Peyer's patch (tissue), 4 donors: ENCODE measurements at regions not wholly inside any gene's neighbourhood (a gene's known extent, or its start where the extent isn't known, plus 50 kb on each side); places are given as distances from the start of the nearest gene placed in this dataset.

ENCODE experiments used
- DNase-seq, 3 donors: peaks; one replicate each; pipeline ENCODE4 v3.0.0-alpha.2; 2017 to 2019
- H3K27ac ChIP-seq, 4 donors: fragments of 200-600 bp; sonication (generic); one replicate each; pipeline ENCODE4 v1.5.1; 2016 to 2019
- H3K27me3 ChIP-seq, 2 donors: fragments of 200-600 bp; sonication (generic); one replicate each; pipeline ENCODE4 v1.5.1; 2019
- H3K36me3 ChIP-seq, 3 donors: fragments of 200-600 bp; sonication (generic); one replicate each; pipeline ENCODE4 v1.5.1; 2016 to 2019
- H3K4me1 ChIP-seq, 4 donors: fragments of 200-600 bp; sonication (generic); one replicate each; pipeline ENCODE4 v1.5.1; 2016 to 2019
- H3K4me3 ChIP-seq, 4 donors: fragments of 200-600 bp; sonication (generic); 1 replicate in 3 of 4; 2 replicates in 1 of 4; pipeline ENCODE4 v1.5.1; 2016 to 2019; ENCODE audit warnings: mild to moderate bottlenecking in 1 of 4
- H3K9me3 ChIP-seq, 4 donors: fragments of 200-600 bp; sonication (generic); one replicate each; pipeline ENCODE4 v1.5.1; 2016 to 2019; ENCODE audit warnings: mild to moderate bottlenecking in 1 of 4
- CTCF ChIP-seq, 6 experiments: fragments of 450-650 bp in 4 of 6; fragments of 200-600 bp in 2 of 6; sonication (generic) in 1 of 6; IDR thresholded peaks; one replicate each; pipeline ENCODE4 v1.5.1; 2017 to 2019; ENCODE audit warnings: antibody characterized with exemption in 6 of 6, mild to moderate bottlenecking in 3 of 6, moderate library complexity in 1 of 6
- POLR2A ChIP-seq, 2 donors: fragments of 450-650 bp; IDR thresholded peaks; one replicate each; pipeline ENCODE4 v1.5.1; 2017; ENCODE audit warnings: antibody characterized with exemption in 2 of 2, mild to moderate bottlenecking in 2 of 2, moderate library complexity in 2 of 2

GRCh38 chr15:25959100-25959499 is 96.0 kb upstream of the ATP10A start:
- no peak for DNase-seq
- TF ChIP-seq CTCF (IDR thresholded peaks at IDR 0.05), result no peak
- no peak for TF ChIP-seq POLR2A (IDR thresholded peaks at IDR 0.05)
- no peak overlapping the region for H3K4me3 ChIP-seq

GRCh38 chr15:25955628-25956027 is 92.5 kb upstream of the ATP10A start:
- no peak for TF ChIP-seq CTCF (IDR thresholded peaks at IDR 0.05)
- TF ChIP-seq POLR2A (IDR thresholded peaks at IDR 0.05), result no peak
- Histone ChIP-seq H3K9me3 (no peaks in the 10 kb centered on the region), H3K4me3 (no peak overlapping the region), H3K27me3 (no peaks in the 10 kb centered on the region), H3K27ac (no peak overlapping the region), H3K36me3 (no peaks in the 10 kb centered on the region), H3K4me1 (no peaks in the 10 kb centered on the region)
- DNase-seq, result no peak

More at GRCh38 chr15:25959100-25959499, 96.0 kb upstream of the ATP10A start:
- Histone ChIP-seq H3K9me3 (peaks cover 0 to 5% (median 0%) of the 10 kb centered on the region in 4 donors), H3K27me3 (no peaks in the 10 kb centered on the region), H3K36me3 (no peaks in the 10 kb centered on the region), H3K4me1 (no peaks in the 10 kb centered on the region), H3K27ac (no peak overlapping the region)

- no peak for DNase-seq
- Histone ChIP-seq H3K27ac (no peak overlapping the region), H3K36me3 (no peaks in the 10 kb centered on the region), H3K9me3 (no peaks in the 10 kb centered on the region), H3K27me3 (no peaks in the 10 kb centered on the region), H3K4me1 (no peaks in the 10 kb centered on the region), H3K4me3 (no peak overlapping the region)
- no peak for TF ChIP-seq POLR2A (IDR thresholded peaks at IDR 0.05)
- TF ChIP-seq CTCF (IDR thresholded peaks at IDR 0.05), result no peak
Observed at GRCh38 chr15:25954398-25954797, 91.3 kb upstream of the ATP10A start.

- H3K27me3 ChIP-seq, result no peaks in the 10 kb centered on the region
- no peak for DNase-seq
- no peak overlapping the region for H3K27ac ChIP-seq
- peaks cover 0 to 2% (median 0%) of the 10 kb centered on the region in 4 donors for H3K4me1 ChIP-seq
- no peaks in the 10 kb centered on the region for H3K36me3 ChIP-seq
- H3K9me3 ChIP-seq, result no peaks in the 10 kb centered on the region
- H3K4me3 ChIP-seq, result no peak overlapping the region
- no peak for TF ChIP-seq POLR2A (IDR thresholded peaks at IDR 0.05)
- TF ChIP-seq CTCF (IDR thresholded peaks at IDR 0.05), result no peak
Observed at GRCh38 chr15:25950014-25950413, 86.9 kb upstream of the ATP10A start.

GRCh38 chr15:25947323-25948314 is 84.5 kb upstream of the ATP10A start:
- Histone ChIP-seq H3K4me3 (no peak overlapping the region), H3K4me1 (peaks cover 0 to 2% (median 0%) of the 10 kb centered on the region in 4 donors), H3K36me3 (no peaks in the 10 kb centered on the region), H3K27ac (no peak overlapping the region), H3K27me3 (no peaks in the 10 kb centered on the region), H3K9me3 (peaks cover 0 to 3% (median 0%) of the 10 kb centered on the region in 4 donors)
- TF ChIP-seq CTCF (IDR thresholded peaks at IDR 0.05) (no peak), POLR2A (IDR thresholded peaks at IDR 0.05) (no peak)
- no peak for DNase-seq
